Transverse colon (tissue), 4 donors: ENCODE measurements at regions not wholly inside any gene's neighbourhood (a gene's known extent, or its start where the extent isn't known, plus 50 kb on each side); places are given as distances from the start of the nearest gene placed in this dataset.

Experiments used
- DNase-seq: peaks from one replicate; pipeline ENCODE4 v3.0.0-alpha.2; 2019
- H3K27ac ChIP-seq, 4 donors: fragments of 200-600 bp; sonication (generic); 2 replicates each; pipeline ENCODE4 v1.5.1; 2016 to 2018; ENCODE audit warnings: inconsistent platforms in 4 of 4
- H3K27me3 ChIP-seq: fragments of 200-600 bp; sonication (generic); 2 replicates; pipeline ENCODE4 v1.5.1; 2017; ENCODE audit warnings: inconsistent platforms
- H3K36me3 ChIP-seq, 4 donors: fragments of 200-600 bp; sonication (generic); 2 replicates each; pipeline ENCODE4 v1.5.1; 2017 to 2019; ENCODE audit warnings: inconsistent platforms in 4 of 4
- H3K4me1 ChIP-seq, 4 donors: fragments of 200-600 bp; sonication (generic); 2 replicates each; pipeline ENCODE4 v1.5.1; 2017 to 2020; ENCODE audit warnings: inconsistent platforms in 4 of 4
- H3K4me3 ChIP-seq, 4 donors: fragments of 200-600 bp; sonication (generic); 1 replicate in 1 of 4; 2 replicates in 3 of 4; pipeline versions ENCODE4 v1.5.1 to v1.6.1; 2017 to 2019; ENCODE audit warnings: inconsistent platforms in 4 of 4
- H3K9me3 ChIP-seq, 2 donors: fragments of 200-600 bp; sonication (generic); 2 replicates each; pipeline ENCODE4 v1.5.1; 2017 to 2019; ENCODE audit warnings: inconsistent platforms in 2 of 2
- CTCF ChIP-seq, 5 experiments: fragments of 200-600 bp in 3 of 5; fragments of 450-650 bp in 2 of 5; sonication (generic) in 3 of 5; IDR thresholded peaks; 1 replicate in 2 of 5; 2 replicates in 3 of 5; pipeline ENCODE4 v1.5.1; 2016 to 2017; ENCODE audit warnings: antibody characterized with exemption in 5 of 5, inconsistent platforms in 3 of 5, mild to moderate bottlenecking in 2 of 5, moderate library complexity in 1 of 5
- EP300 ChIP-seq: sonication (generic); formaldehyde crosslinking; IDR thresholded peaks from one replicate; pipeline ENCODE4 v1.6.1; 2017; ENCODE audit warnings: antibody characterized with exemption, low read depth
- POLR2A ChIP-seq: fragments of 450-650 bp; IDR thresholded peaks from one replicate; pipeline ENCODE4 v1.6.1; 2016; ENCODE audit warnings: antibody characterized with exemption, mild to moderate bottlenecking, moderate library complexity
- POLR2AphosphoS5 ChIP-seq, 3 donors: sonication (generic); formaldehyde crosslinking; IDR thresholded peaks; one replicate each; pipeline ENCODE4 v1.6.1; 2016; ENCODE audit warnings: antibody characterized with exemption in 3 of 3
- WGBS, 2 donors: methylation state at CpG; one replicate each; pipeline ENCODE4 v1.1.5; 2018; ENCODE audit warnings: low coverage in 1 of 2; 5-methylcytosine and 5-hydroxymethylcytosine counted together
- in situ Hi-C, 4 donors: fragments of 200-750 bp; cut with MboI; loops; one replicate each; pipeline versions ENCODE4 v1.15.0 to v1.15.1; 2017; ENCODE audit warnings: low sequenced_read_pairs in 3 of 4, low pct_ligation_motif_present in 1 of 4, low pct_unique_long_range_greater_than_20kb in 1 of 4
- intact Hi-C: fragments of 100-400 bp; cut with DNase I; formaldehyde crosslinking; loops from one replicate; pipeline ENCODE4 v1.15.1; 2023; ENCODE audit warnings: low total_unique reads

GRCh38 chr2:5444168-5444567 is 248.0 kb upstream of the SOX11 start:
- no peaks in the 10 kb centered on the region for H3K4me1 ChIP-seq
- H3K9me3 ChIP-seq, result no peaks in the 10 kb centered on the region
- H3K27ac ChIP-seq, result no peak overlapping the region
- H3K4me3 ChIP-seq, result no peak overlapping the region
- no peak for DNase-seq
- no peaks in the 10 kb centered on the region for H3K36me3 ChIP-seq
- intact Hi-C loops (no loop called here), in situ Hi-C loops (no loop called here)
- no peaks in the 10 kb centered on the region for H3K27me3 ChIP-seq
- no peak for TF ChIP-seq EP300
- TF ChIP-seq POLR2AphosphoS5 (IDR thresholded peaks at IDR 0.05), result no peak
- TF ChIP-seq CTCF (IDR thresholded peaks at IDR 0.05), result no peak
- no peak for TF ChIP-seq POLR2A
- WGBS, 2 donors, result 88% methylated on average over 16 of the region's 16 CpGs; no CpG with 5 or more reads in 1 of the 2 donors

GRCh38 chr2:5444854-5445253 is 247.3 kb upstream of the SOX11 start:
- Histone ChIP-seq H3K36me3 (no peaks in the 10 kb centered on the region), H3K4me3 (no peak overlapping the region), H3K4me1 (no peaks in the 10 kb centered on the region), H3K27me3 (no peaks in the 10 kb centered on the region), H3K9me3 (no peaks in the 10 kb centered on the region), H3K27ac (no peak overlapping the region)
- intact Hi-C loops, result no loop called here
- in situ Hi-C loops, result no loop called here
- WGBS, 2 donors, result 82 to 87% methylated on average over 2 to 4 of the region's 4 CpGs
- no peak for DNase-seq
- TF ChIP-seq CTCF (IDR thresholded peaks at IDR 0.05) (no peak), POLR2AphosphoS5 (IDR thresholded peaks at IDR 0.05) (no peak), EP300 (no peak), POLR2A (no peak)

- no peak for TF ChIP-seq POLR2A
- no peak for TF ChIP-seq CTCF (IDR thresholded peaks at IDR 0.05)
- no peak for TF ChIP-seq POLR2AphosphoS5 (IDR thresholded peaks at IDR 0.05)
- no peak for TF ChIP-seq EP300
- Histone ChIP-seq H3K9me3 (no peaks in the 10 kb centered on the region), H3K27me3 (no peaks in the 10 kb centered on the region), H3K27ac (no peak overlapping the region), H3K4me1 (no peaks in the 10 kb centered on the region), H3K4me3 (no peak overlapping the region), H3K36me3 (no peaks in the 10 kb centered on the region)
- DNase-seq, result no peak
- in situ Hi-C loops, result no loop called here
- intact Hi-C loops, result no loop called here
Observed at GRCh38 chr2:5449867-5450266, 242.3 kb upstream of the SOX11 start.

GRCh38 chr2:5453220-5454050 is 238.7 kb upstream of the SOX11 start:
- no peaks in the 10 kb centered on the region for H3K4me1 ChIP-seq
- WGBS, 2 donors, result 63 to 67% methylated on average over 4 to 23 of the region's 23 CpGs
- no peaks in the 10 kb centered on the region for H3K9me3 ChIP-seq
- H3K4me3 ChIP-seq, result no peak overlapping the region
- no peaks in the 10 kb centered on the region for H3K27me3 ChIP-seq
- in situ Hi-C loops (no loop called here), intact Hi-C loops (no loop called here)
- no peak for TF ChIP-seq CTCF (IDR thresholded peaks at IDR 0.05)
- no peak for TF ChIP-seq POLR2AphosphoS5 (IDR thresholded peaks at IDR 0.05)
- no peak for TF ChIP-seq POLR2A
- TF ChIP-seq EP300, result no peak
- H3K36me3 ChIP-seq, result no peaks in the 10 kb centered on the region
- DNase-seq, result no peak
- no peak overlapping the region for H3K27ac ChIP-seq
